MCF 10A (cell line): ENCODE measurements at regions not wholly inside any gene's neighbourhood (a gene's known extent, or its start where the extent isn't known, plus 50 kb on each side); places are given as distances from the start of the nearest gene placed in this dataset.

Experiments
- BruUV-seq: library from RNA; stranded (reverse); fragments of 400-500 nt; replicated peaks from 2 replicates; lab custom pipeline; 2021; lab: Mats Ljungman, UMichigan
- CTCF ChIA-PET: fragments of 300-600 bp; sonication (Branson Sonifier 250); formaldehyde crosslinking; extraction: SDS; loops from one replicate; lab custom pipeline; 2021; ENCODE audit warnings: antibody characterized with exemption, inconsistent platforms; lab: Yijun Ruan, JAX
- POLR2A ChIA-PET: fragments of 300-600, 350-650 bp; sonication (Branson Sonifier 250); formaldehyde crosslinking; extraction: SDS; loops from one replicate; lab custom pipeline; 2020; ENCODE audit warnings: antibody characterized with exemption, inconsistent platforms; lab: Yijun Ruan, JAX
- DNase-seq: peaks from one replicate; pipeline ENCODE4 v3.0.0-alpha.2; 2018; ENCODE audit not compliant: unreplicated experiment
- H3K27ac Mint-ChIP-seq: one replicate; pipeline ENCODE4 v1.8.0; 2022; ENCODE audit warnings: mild to moderate bottlenecking, low read depth, mixed read lengths; ENCODE audit not compliant: unreplicated experiment
- H3K27me3 Mint-ChIP-seq: one replicate; pipeline ENCODE4 v1.8.0; 2022; ENCODE audit warnings: mixed read lengths; ENCODE audit not compliant: insufficient read depth, unreplicated experiment
- H3K36me3 Mint-ChIP-seq: one replicate; pipeline ENCODE4 v1.8.0; 2022; ENCODE audit warnings: mild to moderate bottlenecking, moderate library complexity, mixed read lengths; ENCODE audit not compliant: insufficient read depth, unreplicated experiment
- H3K4me1 Mint-ChIP-seq: one replicate; pipeline ENCODE4 v1.8.0; 2022; ENCODE audit warnings: mixed read lengths; ENCODE audit not compliant: insufficient read depth, unreplicated experiment
- H3K4me3 Mint-ChIP-seq: one replicate; pipeline ENCODE4 v1.8.0; 2022; ENCODE audit warnings: mild to moderate bottlenecking, moderate library complexity, mixed read lengths; ENCODE audit not compliant: unreplicated experiment
- H3K9me3 Mint-ChIP-seq: one replicate; pipeline ENCODE4 v1.8.0; 2022; ENCODE audit warnings: mixed read lengths; ENCODE audit not compliant: unreplicated experiment
- intact Hi-C: fragments of 100-400 bp; cut with micrococcal nuclease; formaldehyde crosslinking; loops from 2 replicates; pipeline ENCODE4 v1.14.1; 2022
- TF ChIP-seq, protein P1 (sequence below): fragments of 200-600 bp; IDR thresholded peaks from one replicate; pipeline ENCODE4 v1.8.0; 2022; ENCODE audit warnings: antibody characterized with exemption, mild to moderate bottlenecking; ENCODE audit not compliant: unreplicated experiment

DNA sequence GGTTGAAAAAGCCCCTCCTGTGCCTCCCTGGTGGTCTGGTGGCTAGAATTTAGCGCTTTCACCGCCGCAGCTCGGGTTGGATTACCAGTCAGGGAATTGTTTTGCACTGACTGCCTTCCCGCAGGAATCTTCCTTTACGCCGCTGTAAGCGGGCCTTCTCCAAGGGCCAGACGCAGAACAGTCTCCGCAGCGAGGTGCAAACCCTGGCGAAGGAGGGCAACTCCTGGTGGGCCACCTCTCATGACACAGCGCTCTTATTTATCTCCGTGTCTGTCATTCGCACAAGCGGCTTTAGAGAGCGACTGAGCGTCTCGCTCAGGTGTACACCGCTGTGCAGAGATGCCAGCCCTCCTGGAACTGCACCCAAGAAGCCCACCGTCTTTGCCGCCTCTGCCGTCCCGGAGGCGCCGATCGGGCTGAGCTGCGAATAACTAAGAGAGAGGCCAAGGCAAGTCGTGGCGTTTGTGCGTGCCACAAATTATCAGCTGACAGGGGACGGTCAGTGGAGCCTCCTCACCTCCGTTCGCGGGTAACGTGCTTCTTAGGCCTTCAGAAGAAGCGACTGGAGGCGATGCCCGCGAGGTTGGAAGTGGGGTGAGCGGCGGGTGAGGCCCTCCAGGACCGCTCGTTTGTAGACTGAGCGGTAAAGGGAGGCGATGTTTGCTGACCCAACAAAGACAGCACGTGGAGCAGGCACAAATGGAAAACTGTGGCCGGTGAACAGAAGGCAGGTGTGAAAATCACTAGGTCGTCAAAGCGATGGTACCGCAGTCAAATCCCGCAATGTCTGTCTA, 93.5 kb downstream of the PRKAB2 start:
- no peak for DNase-seq
- no TSS peak for BruUV-seq
- H3K9me3 Mint-ChIP-seq = no peaks in the 10 kb centered on the region
- intact Hi-C loops = no loop called here
- CTCF ChIA-PET = no interaction called here
- TF ChIP-seq, protein P1, sequence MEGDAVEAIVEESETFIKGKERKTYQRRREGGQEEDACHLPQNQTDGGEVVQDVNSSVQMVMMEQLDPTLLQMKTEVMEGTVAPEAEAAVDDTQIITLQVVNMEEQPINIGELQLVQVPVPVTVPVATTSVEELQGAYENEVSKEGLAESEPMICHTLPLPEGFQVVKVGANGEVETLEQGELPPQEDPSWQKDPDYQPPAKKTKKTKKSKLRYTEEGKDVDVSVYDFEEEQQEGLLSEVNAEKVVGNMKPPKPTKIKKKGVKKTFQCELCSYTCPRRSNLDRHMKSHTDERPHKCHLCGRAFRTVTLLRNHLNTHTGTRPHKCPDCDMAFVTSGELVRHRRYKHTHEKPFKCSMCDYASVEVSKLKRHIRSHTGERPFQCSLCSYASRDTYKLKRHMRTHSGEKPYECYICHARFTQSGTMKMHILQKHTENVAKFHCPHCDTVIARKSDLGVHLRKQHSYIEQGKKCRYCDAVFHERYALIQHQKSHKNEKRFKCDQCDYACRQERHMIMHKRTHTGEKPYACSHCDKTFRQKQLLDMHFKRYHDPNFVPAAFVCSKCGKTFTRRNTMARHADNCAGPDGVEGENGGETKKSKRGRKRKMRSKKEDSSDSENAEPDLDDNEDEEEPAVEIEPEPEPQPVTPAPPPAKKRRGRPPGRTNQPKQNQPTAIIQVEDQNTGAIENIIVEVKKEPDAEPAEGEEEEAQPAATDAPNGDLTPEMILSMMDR = no peak
- H3K4me1 Mint-ChIP-seq = peaks cover 5% of the 10 kb centered on the region
- POLR2A ChIA-PET = no interaction called here
- peaks cover 14% of the 10 kb centered on the region for H3K27me3 Mint-ChIP-seq
- no peak overlapping the region for H3K27ac Mint-ChIP-seq
- no peak overlapping the region for H3K4me3 Mint-ChIP-seq
- no peaks in the 10 kb centered on the region for H3K36me3 Mint-ChIP-seq

DNA sequence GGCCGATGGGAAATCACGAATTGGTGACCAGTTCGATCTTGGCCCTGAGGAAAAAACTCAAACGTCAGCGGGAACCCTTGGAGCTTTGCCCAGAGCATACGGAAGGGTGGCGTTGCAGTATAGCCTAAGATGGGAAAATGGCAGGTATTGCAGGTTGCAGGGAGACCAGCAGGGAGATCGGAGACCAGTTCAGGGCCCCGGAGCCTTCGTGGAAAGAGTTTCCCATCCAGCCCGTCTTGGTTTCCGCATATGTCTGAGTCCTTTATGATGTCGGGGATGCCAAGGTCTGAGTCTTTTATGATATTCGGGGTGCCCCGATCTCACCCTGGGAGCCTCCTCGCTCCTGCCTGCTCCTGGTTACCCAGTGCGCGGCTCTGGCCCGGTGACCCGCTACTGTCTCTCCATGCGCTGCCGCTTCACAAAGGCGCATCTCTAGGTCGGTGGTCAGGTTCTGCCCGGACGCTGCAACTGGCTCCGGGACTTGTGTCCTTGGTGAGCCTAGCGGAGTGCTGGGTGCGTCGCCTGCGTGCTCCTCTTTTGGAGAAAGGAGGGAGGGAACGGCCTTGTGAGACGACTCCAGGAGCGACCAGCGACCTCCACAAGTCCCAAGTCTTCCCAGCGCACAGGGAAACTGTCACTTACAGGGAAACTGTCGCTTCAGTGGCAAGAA, 94.2 kb downstream of the PRKAB2 start:
- POLR2A ChIA-PET = no interaction called here
- CTCF ChIA-PET = no interaction called here

DNA sequence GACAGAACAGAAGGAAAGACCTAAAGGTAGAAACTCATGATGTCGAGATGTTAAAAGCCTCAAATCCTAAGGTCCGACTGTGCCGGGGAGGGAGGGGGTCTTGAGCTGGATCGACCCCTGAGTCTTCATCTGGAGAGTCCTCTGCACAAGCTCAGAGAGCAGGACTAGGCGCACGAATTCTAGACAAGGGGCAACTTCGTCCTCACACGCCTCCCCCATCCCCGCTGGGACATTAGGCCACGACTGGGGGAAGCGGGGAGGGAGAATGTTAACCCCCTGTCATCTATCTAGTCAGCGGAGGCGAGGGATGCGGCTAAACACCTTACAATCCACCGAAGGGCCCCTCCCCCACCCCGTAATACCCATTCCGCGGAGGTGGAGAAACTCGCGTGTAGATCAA, 94.7 kb downstream of the PRKAB2 start:
- ChIA-PET POLR2A (no interaction called here), CTCF (no interaction called here)
- H3K27ac Mint-ChIP-seq = no peak overlapping the region
- H3K4me3 Mint-ChIP-seq = no peak overlapping the region
- H3K36me3 Mint-ChIP-seq = no peaks in the 10 kb centered on the region
- BruUV-seq = no TSS peak
- no peak for DNase-seq
- H3K9me3 Mint-ChIP-seq = no peaks in the 10 kb centered on the region
- TF ChIP-seq, protein P1 = no peak
- peaks cover 9% of the 10 kb centered on the region for H3K27me3 Mint-ChIP-seq
- intact Hi-C loops = no loop called here
- peaks cover 2% of the 10 kb centered on the region for H3K4me1 Mint-ChIP-seq

More for the DNA sequence above, 94.2 kb downstream of the PRKAB2 start:
- Mint-ChIP-seq H3K4me3 (no peak overlapping the region), H3K27me3 (peaks cover 14% of the 10 kb centered on the region), H3K27ac (no peak overlapping the region), H3K36me3 (no peaks in the 10 kb centered on the region), H3K9me3 (no peaks in the 10 kb centered on the region), H3K4me1 (peaks cover 5% of the 10 kb centered on the region)
- intact Hi-C loops = no loop called here
- TF ChIP-seq, protein P1 = no peak
- BruUV-seq = no TSS peak
- no peak for DNase-seq

DNA sequence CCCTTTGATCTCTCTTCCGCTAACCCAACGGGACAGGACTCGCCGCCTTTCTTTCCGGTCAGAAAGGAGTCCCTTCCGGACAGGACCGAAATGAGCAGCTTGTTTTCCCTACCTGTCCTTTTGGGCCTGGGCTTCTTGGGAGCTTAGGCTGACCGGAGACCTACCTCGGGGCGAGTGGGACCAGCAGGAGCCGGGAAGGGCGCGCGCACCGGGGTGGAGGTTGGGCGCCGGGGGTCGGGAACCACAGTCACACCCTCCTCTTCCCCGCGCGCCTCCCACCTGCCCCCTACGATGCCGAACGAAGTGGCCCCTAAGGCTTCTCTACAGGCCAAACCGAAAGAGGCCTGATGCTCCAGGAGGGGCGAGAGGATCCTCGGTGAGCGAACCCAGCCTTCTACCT, 95.2 kb downstream of the PRKAB2 start:
- peaks cover 4% of the 10 kb centered on the region for H3K27me3 Mint-ChIP-seq
- H3K9me3 Mint-ChIP-seq = no peaks in the 10 kb centered on the region
- CTCF ChIA-PET = no interaction called here
- BruUV-seq = no TSS peak
- TF ChIP-seq, protein P1 = no peak
- no peak for DNase-seq
- H3K4me1 Mint-ChIP-seq = no peaks in the 10 kb centered on the region
- H3K27ac Mint-ChIP-seq = no peak overlapping the region
- POLR2A ChIA-PET = no interaction called here
- H3K36me3 Mint-ChIP-seq = no peaks in the 10 kb centered on the region
- intact Hi-C loops = no loop called here
- no peak overlapping the region for H3K4me3 Mint-ChIP-seq
